ENCODE measurements at regions not wholly inside any gene's neighbourhood (a gene's known extent, or its start where the extent isn't known, plus 50 kb on each side); places are given as distances from the start of the nearest gene placed in this dataset.

GRCh38 chr10:121167534-121168243, 316.5 kb downstream of the WDR11 start:
- TF ChIP-seq, protein P1, sequence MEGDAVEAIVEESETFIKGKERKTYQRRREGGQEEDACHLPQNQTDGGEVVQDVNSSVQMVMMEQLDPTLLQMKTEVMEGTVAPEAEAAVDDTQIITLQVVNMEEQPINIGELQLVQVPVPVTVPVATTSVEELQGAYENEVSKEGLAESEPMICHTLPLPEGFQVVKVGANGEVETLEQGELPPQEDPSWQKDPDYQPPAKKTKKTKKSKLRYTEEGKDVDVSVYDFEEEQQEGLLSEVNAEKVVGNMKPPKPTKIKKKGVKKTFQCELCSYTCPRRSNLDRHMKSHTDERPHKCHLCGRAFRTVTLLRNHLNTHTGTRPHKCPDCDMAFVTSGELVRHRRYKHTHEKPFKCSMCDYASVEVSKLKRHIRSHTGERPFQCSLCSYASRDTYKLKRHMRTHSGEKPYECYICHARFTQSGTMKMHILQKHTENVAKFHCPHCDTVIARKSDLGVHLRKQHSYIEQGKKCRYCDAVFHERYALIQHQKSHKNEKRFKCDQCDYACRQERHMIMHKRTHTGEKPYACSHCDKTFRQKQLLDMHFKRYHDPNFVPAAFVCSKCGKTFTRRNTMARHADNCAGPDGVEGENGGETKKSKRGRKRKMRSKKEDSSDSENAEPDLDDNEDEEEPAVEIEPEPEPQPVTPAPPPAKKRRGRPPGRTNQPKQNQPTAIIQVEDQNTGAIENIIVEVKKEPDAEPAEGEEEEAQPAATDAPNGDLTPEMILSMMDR (IDR thresholded peaks at IDR 0.05; ENCODE audit: borderline replicate concordance, insufficient read depth, low read depth, low read length): no peak
- H3K4me3 ChIP-seq (ENCODE audit: low read depth, low read length): no peak overlapping the region

- TF ChIP-seq, protein P1 (IDR thresholded peaks at IDR 0.05; ENCODE audit: borderline replicate concordance, insufficient read depth, low read depth, low read length): no peak
- H3K4me3 ChIP-seq (ENCODE audit: low read depth, low read length): no peak overlapping the region
Observed at GRCh38 chr10:121168545-121169216, 317.5 kb downstream of the WDR11 start.

DNA sequence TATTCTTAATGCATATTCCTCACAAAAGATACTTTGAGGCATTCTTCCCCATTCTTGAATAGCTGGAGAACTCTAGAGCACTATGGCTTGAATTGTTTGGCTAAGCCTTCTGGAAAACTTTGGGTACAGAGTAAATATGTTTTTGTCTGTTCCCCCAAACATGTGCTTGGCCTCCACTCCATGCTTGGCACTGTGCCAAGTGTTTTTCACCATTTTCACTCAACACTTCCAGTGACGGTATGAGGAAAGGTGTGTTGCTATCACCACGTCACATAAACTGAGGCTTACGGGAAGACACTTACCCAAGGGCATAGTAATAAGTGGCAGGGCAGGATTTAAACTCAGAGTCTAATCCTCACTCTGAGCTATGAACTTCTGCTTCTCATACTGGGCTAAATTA, 318.2 kb downstream of the WDR11 start:
- TF ChIP-seq, protein P1 (IDR thresholded peaks at IDR 0.05; ENCODE audit: borderline replicate concordance, insufficient read depth, low read depth, low read length): no peak
- no peak overlapping the region for H3K4me3 ChIP-seq (ENCODE audit: low read depth, low read length)

DNA sequence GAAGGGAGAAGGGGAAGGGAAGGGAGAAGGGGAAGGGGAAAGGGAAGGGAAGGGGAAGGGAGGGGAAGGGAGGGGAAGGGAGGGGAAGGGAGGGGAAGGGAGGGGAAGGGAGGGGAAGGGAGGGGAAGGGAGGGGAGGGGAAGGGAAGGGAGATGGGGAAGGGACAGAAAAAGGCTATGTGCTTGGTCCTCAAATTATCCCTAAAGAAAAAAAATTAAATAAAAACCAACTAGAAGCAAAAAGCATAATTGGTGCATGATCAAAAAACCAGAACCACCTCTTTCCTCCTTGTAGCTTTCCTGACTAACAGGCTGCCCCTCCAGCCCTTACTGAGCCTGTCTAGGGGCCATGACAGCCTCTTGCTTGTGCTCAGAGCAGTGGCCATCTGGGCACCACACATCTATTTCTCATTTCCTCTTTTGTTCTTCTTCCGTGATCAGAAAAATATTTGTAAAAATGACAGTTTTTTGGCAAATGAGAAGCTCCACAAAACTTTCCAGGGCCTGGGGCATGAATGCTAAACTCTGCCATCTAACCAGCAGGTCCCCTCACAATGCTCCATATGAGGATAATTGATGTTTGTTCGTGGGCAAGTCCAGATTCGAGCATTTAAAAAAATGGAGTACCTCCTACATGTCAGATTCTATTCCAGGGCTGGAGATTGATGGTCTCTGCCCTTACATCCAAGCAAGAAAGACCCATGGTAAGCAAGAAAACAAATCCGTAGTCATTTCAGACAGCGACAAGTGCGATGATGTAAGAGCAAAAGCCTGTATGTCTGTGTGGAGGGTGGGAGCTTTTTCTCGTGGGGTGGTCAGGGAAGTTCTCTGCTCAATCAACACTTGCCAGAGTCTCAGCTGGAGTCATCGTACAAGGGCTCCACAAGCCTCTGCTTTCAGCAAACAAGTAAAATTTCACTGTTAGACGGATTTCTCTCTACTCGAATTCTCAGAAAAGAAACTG, 320.9 kb downstream of the WDR11 start:
- no peak overlapping the region for H3K4me3 ChIP-seq (ENCODE audit: low read depth, low read length)
- TF ChIP-seq, protein P1 (IDR thresholded peaks at IDR 0.05; ENCODE audit: borderline replicate concordance, insufficient read depth, low read depth, low read length): no peak

DNA sequence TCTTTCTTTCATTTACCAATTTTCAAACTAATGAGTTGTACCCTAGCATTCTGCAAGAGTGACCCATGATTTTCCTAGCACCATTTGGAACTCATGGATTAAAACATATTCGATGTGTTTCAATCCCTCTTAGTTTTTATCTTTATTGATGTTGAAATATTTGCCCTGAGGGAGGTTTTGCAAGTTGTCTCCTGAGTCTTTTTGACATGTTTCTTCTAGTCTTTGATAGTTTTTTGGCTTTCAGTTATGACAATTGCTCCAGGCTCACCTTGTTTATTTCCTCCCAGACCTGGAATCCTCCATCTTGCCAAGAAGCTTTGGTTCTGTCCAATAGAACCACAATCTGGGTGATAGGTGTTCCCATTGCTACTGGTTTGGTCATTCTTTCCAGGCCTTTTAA, 327.8 kb downstream of the WDR11 start:
- H3K4me3 ChIP-seq (ENCODE audit: low read depth, low read length): no peak overlapping the region
- TF ChIP-seq, protein P1 (IDR thresholded peaks at IDR 0.05; ENCODE audit: borderline replicate concordance, insufficient read depth, low read depth, low read length): no peak

DNA sequence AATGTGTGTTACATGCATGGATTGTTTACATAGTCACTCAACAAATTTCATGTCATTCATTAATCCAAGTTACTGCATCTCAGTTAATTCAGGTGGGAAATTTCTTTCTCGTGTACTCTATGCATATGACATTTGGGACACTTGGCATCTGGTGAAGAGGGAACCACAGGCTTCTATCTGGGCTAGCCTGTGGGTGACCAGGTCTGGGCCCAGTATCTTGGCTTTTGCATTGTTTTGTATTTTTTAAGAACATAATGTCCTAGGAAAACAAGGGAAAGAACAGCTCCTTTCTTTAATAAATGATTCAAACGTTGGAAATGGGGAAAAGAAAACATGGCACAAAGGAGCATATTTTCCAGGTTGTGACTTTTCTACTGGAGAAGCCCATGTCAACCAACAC, 331.1 kb downstream of the WDR11 start:
- TF ChIP-seq, protein P1 (IDR thresholded peaks at IDR 0.05; ENCODE audit: borderline replicate concordance, insufficient read depth, low read depth, low read length): no peak
- no peak overlapping the region for H3K4me3 ChIP-seq (ENCODE audit: low read depth, low read length)
